Gastroesophageal sphincter (tissue), 3 donors: ENCODE measurements at regions not wholly inside any gene's neighbourhood (a gene's known extent, or its start where the extent isn't known, plus 50 kb on each side); places are given as distances from the start of the nearest gene placed in this dataset.

ENCODE experiments used
- EP300 ChIP-seq: sonication (generic); formaldehyde crosslinking; IDR thresholded peaks from one replicate; pipeline ENCODE4 v1.6.1; 2017; ENCODE audit warnings: antibody characterized with exemption, mild to moderate bottlenecking
- POLR2A ChIP-seq, 2 donors: fragments of 450-650 bp; IDR thresholded peaks; one replicate each; pipeline ENCODE4 v1.6.1; 2017; ENCODE audit warnings: antibody characterized with exemption in 2 of 2, mild to moderate bottlenecking in 2 of 2, moderate library complexity in 1 of 2
- TF ChIP-seq, protein P1 (sequence below), 4 experiments: fragments of 200-600 bp in 2 of 4; fragments of 450-650 bp in 2 of 4; sonication (generic) in 1 of 4; IDR thresholded peaks; one replicate each; pipeline ENCODE4 v1.5.1; 2017 to 2019; ENCODE audit warnings: antibody characterized with exemption in 4 of 4, mild to moderate bottlenecking in 2 of 4, moderate library complexity in 2 of 4

DNA sequence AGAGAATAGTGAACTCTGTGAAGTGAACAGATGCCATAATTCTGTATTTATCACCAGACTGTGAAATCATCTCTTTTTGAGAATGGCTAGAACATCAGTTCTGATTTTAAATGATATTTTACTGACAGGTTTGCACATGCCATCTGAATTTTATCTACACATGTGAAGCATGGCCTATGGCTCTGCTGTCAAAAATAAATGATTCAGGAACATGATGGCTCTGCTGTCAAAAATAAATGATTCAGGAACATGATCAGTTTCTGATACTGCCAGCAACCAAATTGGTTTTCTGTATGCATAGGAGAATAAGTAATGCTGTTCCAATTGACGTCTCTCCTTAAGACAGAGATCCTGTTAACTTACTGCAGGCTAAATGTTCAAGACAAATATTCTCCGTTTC lies 70.6 kb upstream of the TLL1 start:
- TF ChIP-seq POLR2A (IDR thresholded peaks at IDR 0.05): no peak
- TF ChIP-seq, protein P1, sequence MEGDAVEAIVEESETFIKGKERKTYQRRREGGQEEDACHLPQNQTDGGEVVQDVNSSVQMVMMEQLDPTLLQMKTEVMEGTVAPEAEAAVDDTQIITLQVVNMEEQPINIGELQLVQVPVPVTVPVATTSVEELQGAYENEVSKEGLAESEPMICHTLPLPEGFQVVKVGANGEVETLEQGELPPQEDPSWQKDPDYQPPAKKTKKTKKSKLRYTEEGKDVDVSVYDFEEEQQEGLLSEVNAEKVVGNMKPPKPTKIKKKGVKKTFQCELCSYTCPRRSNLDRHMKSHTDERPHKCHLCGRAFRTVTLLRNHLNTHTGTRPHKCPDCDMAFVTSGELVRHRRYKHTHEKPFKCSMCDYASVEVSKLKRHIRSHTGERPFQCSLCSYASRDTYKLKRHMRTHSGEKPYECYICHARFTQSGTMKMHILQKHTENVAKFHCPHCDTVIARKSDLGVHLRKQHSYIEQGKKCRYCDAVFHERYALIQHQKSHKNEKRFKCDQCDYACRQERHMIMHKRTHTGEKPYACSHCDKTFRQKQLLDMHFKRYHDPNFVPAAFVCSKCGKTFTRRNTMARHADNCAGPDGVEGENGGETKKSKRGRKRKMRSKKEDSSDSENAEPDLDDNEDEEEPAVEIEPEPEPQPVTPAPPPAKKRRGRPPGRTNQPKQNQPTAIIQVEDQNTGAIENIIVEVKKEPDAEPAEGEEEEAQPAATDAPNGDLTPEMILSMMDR (IDR thresholded peaks at IDR 0.05): no peak
- TF ChIP-seq EP300: no peak
